ENCODE measurements at regions not wholly inside any gene's neighbourhood (a gene's known extent, or its start where the extent isn't known, plus 50 kb on each side); places are given as distances from the start of the nearest gene placed in this dataset.

DNA sequence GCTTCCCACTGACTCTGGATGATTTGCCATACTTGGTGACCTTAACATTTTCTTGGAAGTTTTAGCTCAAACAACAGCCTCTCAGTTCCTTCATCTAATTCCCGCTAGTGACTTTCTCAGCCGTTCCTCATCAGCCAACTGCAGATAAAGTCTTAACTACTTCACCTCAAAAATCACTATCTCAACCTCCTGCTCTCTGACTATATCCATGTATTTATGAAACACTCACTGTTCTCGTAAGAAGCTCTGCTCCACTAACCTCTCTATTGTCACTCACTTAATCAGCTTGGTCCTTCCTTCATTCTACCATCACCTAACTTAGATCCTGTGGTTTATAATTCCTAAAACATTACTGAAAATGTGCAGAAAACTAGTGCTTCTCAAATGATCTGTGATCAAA is 1551.6 kb downstream of the MRPL39 start:
- TF ChIP-seq, protein P1, sequence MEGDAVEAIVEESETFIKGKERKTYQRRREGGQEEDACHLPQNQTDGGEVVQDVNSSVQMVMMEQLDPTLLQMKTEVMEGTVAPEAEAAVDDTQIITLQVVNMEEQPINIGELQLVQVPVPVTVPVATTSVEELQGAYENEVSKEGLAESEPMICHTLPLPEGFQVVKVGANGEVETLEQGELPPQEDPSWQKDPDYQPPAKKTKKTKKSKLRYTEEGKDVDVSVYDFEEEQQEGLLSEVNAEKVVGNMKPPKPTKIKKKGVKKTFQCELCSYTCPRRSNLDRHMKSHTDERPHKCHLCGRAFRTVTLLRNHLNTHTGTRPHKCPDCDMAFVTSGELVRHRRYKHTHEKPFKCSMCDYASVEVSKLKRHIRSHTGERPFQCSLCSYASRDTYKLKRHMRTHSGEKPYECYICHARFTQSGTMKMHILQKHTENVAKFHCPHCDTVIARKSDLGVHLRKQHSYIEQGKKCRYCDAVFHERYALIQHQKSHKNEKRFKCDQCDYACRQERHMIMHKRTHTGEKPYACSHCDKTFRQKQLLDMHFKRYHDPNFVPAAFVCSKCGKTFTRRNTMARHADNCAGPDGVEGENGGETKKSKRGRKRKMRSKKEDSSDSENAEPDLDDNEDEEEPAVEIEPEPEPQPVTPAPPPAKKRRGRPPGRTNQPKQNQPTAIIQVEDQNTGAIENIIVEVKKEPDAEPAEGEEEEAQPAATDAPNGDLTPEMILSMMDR (IDR thresholded peaks at IDR 0.05) = no peak
- no peak for TF ChIP-seq POLR2A (IDR thresholded peaks at IDR 0.05)

Data from vagina (tissue), 2 donors.